Naive B cell (primary cell): ENCODE measurements at regions not wholly inside any gene's neighbourhood (a gene's known extent, or its start where the extent isn't known, plus 50 kb on each side); places are given as distances from the start of the nearest gene placed in this dataset.
"Not testable (repeated sequence)": the region's sequence is repeated elsewhere in the genome, so short reads cannot be mapped to it uniquely, and the experiment has no call there.

Experiments
- ATAC-seq, 2 donors: fragments of 150-1000 bp; cut with Tn5 transposase; 2 replicates each; pipeline ENCODE4 v1.10.0; 2021; ENCODE audit warnings: low read depth in 2 of 2, mild to moderate bottlenecking in 2 of 2, moderate library complexity in 2 of 2
- DNase-seq: peaks from one replicate; pipeline ENCODE4 v3.0.0; 2022
- H3K27ac Mint-ChIP-seq, 6 donors: one replicate each; pipeline ENCODE4 v1.8.0; 2020 to 2022; ENCODE audit warnings: mild to moderate bottlenecking in 6 of 6, mixed read lengths in 6 of 6, moderate library complexity in 5 of 6, inconsistent platforms in 2 of 6
- H3K27me3 Mint-ChIP-seq, 3 donors: one replicate each; pipeline ENCODE4 v1.8.0; 2021 to 2022; ENCODE audit warnings: mixed read lengths in 3 of 3, mild to moderate bottlenecking in 1 of 3
- H3K36me3 Mint-ChIP-seq, 2 donors: one replicate each; pipeline ENCODE4 v1.8.0; 2020 to 2022; ENCODE audit warnings: mixed read lengths in 2 of 2, inconsistent platforms in 1 of 2, mild to moderate bottlenecking in 1 of 2
- H3K4me1 Mint-ChIP-seq, 3 donors: one replicate each; pipeline ENCODE4 v1.8.0; 2020 to 2022; ENCODE audit warnings: mixed read lengths in 3 of 3, inconsistent platforms in 1 of 3, mild to moderate bottlenecking in 1 of 3, moderate library complexity in 1 of 3
- H3K4me3 Mint-ChIP-seq, 8 donors: one replicate each; pipeline ENCODE4 v1.8.0; 2020 to 2022; ENCODE audit warnings: mild to moderate bottlenecking in 8 of 8, mixed read lengths in 8 of 8, moderate library complexity in 8 of 8, inconsistent platforms in 2 of 8
- H3K9me3 Mint-ChIP-seq, 7 donors: one replicate each; pipeline ENCODE4 v1.8.0; 2020 to 2022; ENCODE audit warnings: mixed read lengths in 7 of 7, mild to moderate bottlenecking in 5 of 7, inconsistent platforms in 2 of 7, moderate library complexity in 1 of 7

DNA sequence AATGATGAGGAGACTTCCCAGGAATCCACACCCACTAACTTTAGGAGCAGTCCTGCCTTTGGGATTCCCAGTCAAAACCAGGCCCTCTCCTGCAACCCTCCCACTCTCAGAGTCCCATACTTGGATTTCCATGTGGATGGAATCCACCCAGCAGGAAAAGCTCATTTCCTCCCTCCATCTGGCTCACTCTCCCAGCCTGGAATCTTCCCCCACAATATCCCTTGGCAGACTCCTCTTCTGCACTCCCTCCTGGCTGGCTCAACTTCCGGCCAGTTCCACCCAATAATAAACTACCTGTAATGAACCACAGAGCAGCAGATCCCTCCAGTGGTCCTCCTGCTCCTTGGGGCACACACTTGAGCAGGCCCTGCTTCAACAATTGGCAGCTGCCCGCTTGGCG, 102.8 kb upstream of the EGLN3 start:
- peaks cover 0 to 3% (median 3%) of the 10 kb centered on the region in 3 donors for H3K4me1 Mint-ChIP-seq
- no peak overlapping the region for H3K4me3 Mint-ChIP-seq

DNA sequence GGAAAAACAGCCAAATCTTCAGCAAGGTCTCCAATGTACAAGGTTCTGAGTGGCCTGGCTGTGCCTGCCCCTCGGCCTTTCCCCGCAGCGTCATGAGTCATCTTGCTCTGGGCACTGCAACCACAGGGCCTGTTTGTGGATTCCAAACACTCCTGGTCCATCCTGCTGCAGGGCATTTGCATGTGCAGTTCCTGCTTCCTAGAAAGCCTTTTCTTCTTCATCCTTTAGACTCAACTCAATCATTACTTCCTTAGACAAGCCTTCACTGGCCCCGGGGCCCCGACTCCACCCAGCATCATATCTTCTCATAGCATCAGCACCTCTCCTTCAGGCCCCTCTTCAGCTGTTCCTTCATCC, 101.8 kb upstream of the EGLN3 start:
- Mint-ChIP-seq H3K9me3 (peaks cover 0 to 9% (median 0%) of the 10 kb centered on the region in 7 donors), H3K4me3 (peak overlapping the region in 1 of 8 donors; percentile 54), H3K27me3 (peaks cover 0 to 8% (median 8%) of the 10 kb centered on the region in 3 donors), H3K27ac (no peak overlapping the region), H3K36me3 (no peaks in the 10 kb centered on the region), H3K4me1 (peaks cover 0 to 3% (median 3%) of the 10 kb centered on the region in 3 donors)
- ATAC-seq: no peak
- DNase-seq: no peak

More for the DNA sequence above, 102.8 kb upstream of the EGLN3 start:
- Mint-ChIP-seq H3K36me3 (no peaks in the 10 kb centered on the region), H3K27ac (peak overlapping the region in 1 of 6 donors; percentile 24), H3K9me3 (peaks cover 0 to 9% (median 0%) of the 10 kb centered on the region in 7 donors), H3K27me3 (peaks cover 0 to 8% (median 8%) of the 10 kb centered on the region in 3 donors)
- no peak for DNase-seq
- ATAC-seq: no peak

DNA sequence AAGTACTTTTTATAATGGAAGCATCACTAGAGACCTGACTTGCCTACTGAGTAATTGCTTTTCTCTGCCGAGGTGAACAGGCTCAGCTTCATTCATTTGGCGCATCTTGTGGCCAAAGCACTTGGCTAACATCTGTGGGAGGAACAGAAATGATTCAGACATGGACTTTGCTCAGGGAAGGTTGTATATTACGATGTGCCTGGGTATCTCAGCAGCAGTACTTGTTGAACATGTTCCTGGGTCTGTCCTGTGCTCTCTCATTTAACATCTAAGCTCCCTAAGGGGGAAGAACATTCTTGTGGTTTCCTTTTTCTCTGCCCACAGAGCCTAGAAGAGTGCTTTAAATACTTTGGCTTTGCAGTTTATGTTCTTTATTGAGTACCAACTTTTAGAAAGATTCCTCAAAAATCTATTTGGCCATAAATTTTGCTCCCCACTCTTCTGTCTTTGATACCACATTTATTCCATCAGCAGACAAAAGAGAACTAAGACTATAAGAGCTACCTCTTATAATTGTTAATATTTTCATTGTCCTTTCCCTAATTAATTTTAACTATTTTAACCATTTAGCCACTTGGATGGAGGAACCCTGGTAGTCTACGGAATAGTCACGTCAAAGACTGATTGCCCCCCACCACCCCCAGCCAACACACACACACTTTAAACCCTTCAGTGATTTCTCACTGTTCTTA, 101.2 kb upstream of the EGLN3 start:
- no peaks in the 10 kb centered on the region for H3K36me3 Mint-ChIP-seq
- ATAC-seq (no peak), DNase-seq (no peak)
- peak overlapping the region in 1 of 8 donors; percentile 54 for H3K4me3 Mint-ChIP-seq
- H3K27ac Mint-ChIP-seq: peak overlapping the region in 1 of 6 donors; percentile 46
- H3K9me3 Mint-ChIP-seq: peaks cover 0 to 9% (median 0%) of the 10 kb centered on the region in 7 donors
- H3K4me1 Mint-ChIP-seq: peaks cover 0 to 3% (median 3%) of the 10 kb centered on the region in 3 donors
- H3K27me3 Mint-ChIP-seq: peaks cover 0 to 8% (median 8%) of the 10 kb centered on the region in 3 donors

DNA sequence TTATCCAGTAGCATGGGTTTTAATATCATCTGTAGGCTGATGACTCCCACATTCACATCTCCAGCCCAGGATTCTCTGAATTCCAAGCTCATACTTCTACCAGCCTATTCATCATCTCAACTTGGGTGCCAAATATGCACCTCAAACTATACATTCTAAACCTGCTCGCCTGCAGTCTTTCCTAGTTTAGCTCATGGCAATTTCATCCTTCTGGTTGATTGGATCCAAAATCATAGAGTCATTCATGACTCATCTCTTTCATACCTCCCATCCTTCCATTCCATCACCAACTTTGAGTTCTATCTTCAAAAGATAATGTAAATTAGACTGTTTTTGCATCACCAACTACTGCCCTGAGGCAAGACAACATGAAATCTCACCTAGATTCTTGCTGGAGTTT, 99.7 kb upstream of the EGLN3 start:
- no peak overlapping the region for H3K4me3 Mint-ChIP-seq
- no peaks in the 10 kb centered on the region for H3K36me3 Mint-ChIP-seq
- DNase-seq (no peak), ATAC-seq (no peak)
- H3K27ac Mint-ChIP-seq: no peak overlapping the region
- peaks cover 0 to 3% (median 3%) of the 10 kb centered on the region in 3 donors for H3K4me1 Mint-ChIP-seq
- H3K27me3 Mint-ChIP-seq: peaks cover 0 to 8% (median 8%) of the 10 kb centered on the region in 3 donors
- H3K9me3 Mint-ChIP-seq: peaks cover 0 to 9% (median 0%) of the 10 kb centered on the region in 7 donors

DNA sequence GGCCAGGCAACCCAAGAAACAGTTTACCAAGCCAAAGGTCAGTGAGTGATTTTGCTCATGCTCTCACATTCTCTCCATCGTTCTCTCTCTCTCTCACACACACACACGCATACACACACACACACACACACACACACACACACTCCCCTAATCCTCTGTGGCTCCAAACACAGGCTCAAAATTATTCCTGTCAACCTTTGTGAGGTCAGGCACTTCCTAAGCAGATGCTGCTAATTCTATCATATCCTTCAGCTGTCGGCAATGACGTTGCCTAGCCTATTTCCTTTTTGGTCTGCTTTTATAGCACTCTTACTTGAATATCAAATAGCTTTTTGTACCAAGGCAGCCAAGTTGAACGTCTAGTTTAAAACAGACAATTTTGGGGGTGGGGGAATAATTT, 98.9 kb upstream of the EGLN3 start:
- Mint-ChIP-seq H3K4me1 (peaks cover 0 to 3% (median 3%) of the 10 kb centered on the region in 3 donors), H3K27ac (peak overlapping the region in 1 of 6 donors; percentile 14), H3K9me3 (peaks cover 0 to 9% (median 0%) of the 10 kb centered on the region in 7 donors), H3K4me3 (no peak overlapping the region), H3K36me3 (no peaks in the 10 kb centered on the region), H3K27me3 (peaks cover 0 to 8% (median 6%) of the 10 kb centered on the region in 3 donors)
- DNase-seq (no peak), ATAC-seq (no peak)

DNA sequence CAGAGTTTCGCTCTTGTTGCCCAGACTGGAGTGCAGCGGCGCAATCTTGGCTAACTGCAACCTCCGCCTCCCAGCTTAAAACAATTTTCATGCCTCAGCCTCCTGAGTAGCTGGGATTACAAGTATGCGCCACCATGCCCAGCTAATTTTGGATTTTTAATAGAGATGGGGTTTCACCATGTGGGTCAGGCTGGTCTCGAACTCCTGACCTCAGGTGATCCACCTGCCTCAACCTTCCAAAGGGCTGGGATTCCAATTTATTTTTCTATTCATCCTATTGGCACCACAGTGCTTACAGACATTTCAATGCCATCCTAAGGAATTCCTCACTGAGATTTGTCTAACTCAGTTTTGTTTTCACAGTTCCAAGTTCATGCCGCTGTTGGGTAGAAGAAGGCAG, 98.3 kb upstream of the EGLN3 start:
- not testable (repeated sequence) for H3K9me3 Mint-ChIP-seq, H3K27ac Mint-ChIP-seq, H3K36me3 Mint-ChIP-seq, H3K27me3 Mint-ChIP-seq, ATAC-seq, H3K4me3 Mint-ChIP-seq, DNase-seq, H3K4me1 Mint-ChIP-seq

DNA sequence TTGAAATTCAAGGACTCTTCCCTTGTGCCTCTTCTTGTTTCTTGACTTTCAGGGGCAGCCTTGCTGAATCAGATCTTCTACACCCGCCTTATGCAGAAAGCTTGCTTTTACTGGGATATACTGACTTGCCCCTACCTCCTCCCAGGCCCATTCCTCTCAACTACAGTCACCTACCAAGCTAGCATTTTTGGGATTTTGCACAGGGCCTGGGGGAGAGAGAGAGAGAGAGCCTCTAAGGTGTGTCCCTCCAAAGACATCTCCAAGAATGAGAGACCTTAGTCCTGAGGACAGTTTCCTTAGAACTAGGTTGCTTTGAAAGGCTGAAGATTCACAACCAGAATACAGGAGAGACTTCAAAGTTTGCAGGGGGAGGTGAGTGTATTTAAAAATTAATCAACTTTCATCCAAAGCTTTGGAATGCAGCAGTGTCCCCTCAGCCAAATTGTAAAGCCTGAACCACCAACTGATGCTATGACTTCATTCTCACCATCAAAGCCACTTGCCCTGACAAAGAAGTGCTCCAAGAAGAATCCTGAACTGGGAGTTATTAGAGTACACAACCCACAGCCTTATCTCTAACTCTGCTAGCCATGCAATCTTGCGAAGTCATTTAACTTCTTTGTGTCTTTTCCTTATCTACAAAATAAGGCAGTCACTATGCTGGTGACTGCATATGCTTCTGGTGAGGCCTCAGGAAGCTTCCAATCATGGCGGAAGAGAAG, 96.1 kb upstream of the EGLN3 start:
- H3K27ac Mint-ChIP-seq: no peak overlapping the region
- ATAC-seq (no peak), DNase-seq (no peak)
- no peak overlapping the region for H3K4me3 Mint-ChIP-seq
- peaks cover 0 to 3% (median 3%) of the 10 kb centered on the region in 3 donors for H3K4me1 Mint-ChIP-seq
- peaks cover 0 to 4% (median 0%) of the 10 kb centered on the region in 3 donors for H3K27me3 Mint-ChIP-seq
- no peaks in the 10 kb centered on the region for H3K36me3 Mint-ChIP-seq
- peaks cover 0 to 9% (median 0%) of the 10 kb centered on the region in 7 donors for H3K9me3 Mint-ChIP-seq

DNA sequence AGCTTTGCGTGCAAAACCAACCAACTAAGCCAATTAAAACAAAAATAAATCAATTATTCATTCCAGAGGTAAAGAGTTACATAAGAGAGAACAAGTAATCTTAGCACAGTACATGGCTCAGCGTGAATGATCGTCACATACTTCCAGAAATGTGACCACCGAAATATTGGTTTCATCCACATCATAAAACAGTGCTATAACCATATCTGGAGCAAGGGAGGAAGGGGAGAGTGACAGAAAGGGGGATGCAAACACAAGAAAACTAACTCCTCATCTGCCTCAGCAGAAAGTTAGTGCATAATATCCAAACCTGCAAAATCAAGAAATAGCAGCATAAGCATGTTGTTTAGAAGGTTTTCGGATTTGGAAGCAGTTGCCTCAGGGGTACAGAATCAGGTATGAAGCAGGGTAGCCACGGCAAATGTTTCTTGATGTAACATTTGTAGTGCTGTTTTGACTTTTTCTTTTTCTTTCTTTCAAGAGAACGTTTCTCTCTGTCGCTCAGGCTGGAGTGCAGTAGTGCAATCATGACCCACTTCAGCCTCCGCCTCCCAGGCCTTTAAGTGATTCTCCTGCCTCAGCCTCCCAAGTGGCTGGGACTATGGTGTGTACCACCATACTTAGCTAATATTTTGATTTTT, 93.9 kb upstream of the EGLN3 start:
- peaks cover 0 to 3% (median 1%) of the 10 kb centered on the region in 3 donors for H3K4me1 Mint-ChIP-seq
- H3K4me3 Mint-ChIP-seq: no peak overlapping the region
- no peaks in the 10 kb centered on the region for H3K27me3 Mint-ChIP-seq
- H3K36me3 Mint-ChIP-seq: no peaks in the 10 kb centered on the region
- no peak for ATAC-seq
- H3K9me3 Mint-ChIP-seq: peaks cover 0 to 2% (median 0%) of the 10 kb centered on the region in 7 donors
- no peak for DNase-seq
- H3K27ac Mint-ChIP-seq: no peak overlapping the region

DNA sequence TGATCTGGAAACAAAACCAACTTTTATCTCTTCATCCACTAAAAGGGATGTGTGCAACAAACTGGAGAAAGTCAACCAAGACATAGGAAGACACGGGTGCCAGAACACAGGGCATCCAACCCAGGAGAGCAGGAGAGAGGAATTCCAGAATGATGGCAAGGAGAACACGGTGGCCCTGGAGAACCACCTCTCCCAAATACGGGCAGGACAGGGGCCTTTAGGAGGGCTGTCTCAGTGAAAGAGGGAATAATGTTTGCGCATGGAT, 93.4 kb upstream of the EGLN3 start:
- Mint-ChIP-seq H3K27ac (peak overlapping the region in 1 of 6 donors; percentile 41), H3K4me3 (no peak overlapping the region), H3K36me3 (no peaks in the 10 kb centered on the region), H3K27me3 (no peaks in the 10 kb centered on the region), H3K4me1 (no peaks in the 10 kb centered on the region), H3K9me3 (no peaks in the 10 kb centered on the region)
- ATAC-seq (no peak), DNase-seq (no peak)

DNA sequence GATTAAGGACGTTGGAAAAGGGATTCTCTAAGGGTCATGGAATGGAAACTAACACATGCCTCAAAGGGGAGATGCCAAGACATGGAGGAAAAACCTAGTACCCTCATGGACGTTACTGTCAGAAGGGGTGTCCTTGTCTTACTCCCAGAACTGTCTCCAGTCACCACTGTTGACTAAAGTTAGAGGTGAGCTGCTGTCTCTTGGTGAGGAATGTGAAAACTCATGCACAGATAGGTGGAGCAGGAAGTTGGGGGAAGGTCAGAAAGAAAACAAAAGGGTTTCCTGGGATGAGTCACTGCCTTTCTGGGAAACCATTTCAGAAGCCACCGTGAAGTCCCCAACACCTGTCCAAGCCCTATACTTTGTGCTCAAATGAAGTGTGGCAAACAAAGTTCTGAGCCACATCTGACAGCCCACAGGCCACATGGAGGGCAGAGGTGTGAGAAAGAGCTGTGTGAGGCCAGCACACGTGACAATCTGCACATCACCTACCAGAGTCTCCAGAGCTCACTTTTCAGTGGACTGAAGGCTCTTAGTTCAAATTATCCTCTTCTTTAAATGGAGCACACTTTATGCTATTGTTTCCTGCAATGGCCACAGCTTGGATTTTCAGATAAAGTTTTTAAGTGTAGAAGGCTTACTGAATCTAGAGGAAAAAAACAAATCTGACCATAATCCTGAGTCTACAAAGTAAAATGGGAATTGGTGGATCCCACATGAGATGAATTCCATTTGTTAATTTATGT, 92.9 kb upstream of the EGLN3 start:
- peak overlapping the region in 1 of 6 donors; percentile 41 for H3K27ac Mint-ChIP-seq
- ATAC-seq: no peak
- no peaks in the 10 kb centered on the region for H3K36me3 Mint-ChIP-seq

DNA sequence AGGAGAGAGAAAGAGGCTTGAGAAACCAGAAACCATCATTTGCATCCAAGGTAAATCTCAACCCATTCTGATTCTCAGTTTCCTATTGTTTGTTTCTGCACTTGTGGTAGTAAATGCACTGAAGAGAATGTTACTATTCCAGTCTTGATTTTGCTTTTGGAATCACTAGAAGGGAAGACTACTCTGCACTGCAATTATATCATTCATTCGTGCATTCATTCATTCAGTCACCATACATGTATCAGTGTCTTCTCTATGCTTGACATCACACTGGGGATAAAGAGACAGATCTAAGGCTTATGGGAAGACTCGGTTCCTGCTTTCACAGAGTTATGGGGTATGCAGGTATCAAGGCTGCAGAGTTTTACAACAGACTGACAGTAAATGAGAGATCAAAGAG, 90.3 kb upstream of the EGLN3 start:
- Mint-ChIP-seq H3K9me3 (no peaks in the 10 kb centered on the region), H3K4me1 (no peaks in the 10 kb centered on the region), H3K27me3 (no peaks in the 10 kb centered on the region), H3K27ac (no peak overlapping the region), H3K36me3 (no peaks in the 10 kb centered on the region), H3K4me3 (no peak overlapping the region)
- ATAC-seq (no peak), DNase-seq (no peak)

More for the DNA sequence above, 92.9 kb upstream of the EGLN3 start:
- H3K4me3 Mint-ChIP-seq: no peak overlapping the region
- no peaks in the 10 kb centered on the region for H3K9me3 Mint-ChIP-seq
- no peaks in the 10 kb centered on the region for H3K27me3 Mint-ChIP-seq
- DNase-seq: no peak
- no peaks in the 10 kb centered on the region for H3K4me1 Mint-ChIP-seq

DNA sequence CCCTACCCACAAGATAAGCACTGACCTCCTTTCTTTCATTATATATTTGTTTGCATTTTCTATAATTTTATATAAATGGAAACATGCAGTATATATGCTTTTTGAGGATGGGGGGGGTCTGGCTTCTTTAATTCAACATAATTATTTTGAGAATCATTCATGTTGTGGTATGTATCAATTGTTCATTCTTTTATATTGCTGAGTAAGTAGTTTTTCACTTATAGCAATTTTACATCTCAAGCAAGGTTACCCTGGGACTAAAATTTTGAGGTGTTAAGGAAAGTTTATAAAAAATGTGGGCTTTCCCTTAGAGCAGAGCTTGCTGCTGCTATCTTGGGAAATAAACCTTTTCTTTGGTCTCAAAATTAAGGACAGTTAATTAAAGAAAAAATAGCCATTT, 89.9 kb upstream of the EGLN3 start:
- Mint-ChIP-seq H3K4me3 (no peak overlapping the region), H3K9me3 (no peaks in the 10 kb centered on the region), H3K4me1 (no peaks in the 10 kb centered on the region), H3K36me3 (no peaks in the 10 kb centered on the region), H3K27ac (no peak overlapping the region), H3K27me3 (no peaks in the 10 kb centered on the region)
- ATAC-seq (no peak), DNase-seq (no peak)

DNA sequence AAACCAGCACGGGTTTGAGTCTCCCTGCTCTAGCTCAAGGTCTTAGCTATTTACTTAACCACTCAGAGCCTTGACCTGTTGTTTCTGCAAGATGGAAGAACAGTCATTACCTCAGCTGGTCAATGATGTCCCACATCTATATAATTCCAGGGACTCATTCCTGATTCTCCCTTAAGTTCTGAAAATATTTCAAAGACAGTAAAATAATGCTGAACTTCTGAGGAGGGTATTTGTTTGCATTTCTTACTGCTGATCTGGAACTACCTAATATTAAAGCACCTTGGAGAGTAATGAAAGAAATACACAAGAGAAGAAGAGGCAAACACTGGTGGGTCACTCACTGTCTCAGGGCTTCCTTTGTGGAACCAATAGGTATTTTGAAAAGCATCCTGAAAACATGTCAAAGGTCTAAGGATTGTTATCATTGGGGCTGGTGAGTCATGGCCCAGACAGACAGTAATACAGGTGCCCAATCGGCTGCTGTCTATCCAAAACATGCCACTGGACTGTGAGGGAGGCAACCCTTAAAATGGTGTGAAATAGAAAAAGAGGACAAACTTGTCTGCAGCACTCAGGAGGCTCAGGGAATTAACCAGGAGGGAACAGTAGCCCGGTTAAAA, 88.7 kb upstream of the EGLN3 start:
- DNase-seq: no peak
- no peaks in the 10 kb centered on the region for H3K27me3 Mint-ChIP-seq
- no peaks in the 10 kb centered on the region for H3K4me1 Mint-ChIP-seq
- H3K4me3 Mint-ChIP-seq: no peak overlapping the region
- no peaks in the 10 kb centered on the region for H3K36me3 Mint-ChIP-seq
- ATAC-seq: no peak
- H3K27ac Mint-ChIP-seq: no peak overlapping the region
- no peaks in the 10 kb centered on the region for H3K9me3 Mint-ChIP-seq
